ENCODE measurements at regions not wholly inside any gene's neighbourhood (a gene's known extent, or its start where the extent isn't known, plus 50 kb on each side); places are given as distances from the start of the nearest gene placed in this dataset.
"Not testable (repeated sequence)": the region's sequence is repeated elsewhere in the genome, so short reads cannot be mapped to it uniquely, and the experiment has no call there.

DNA sequence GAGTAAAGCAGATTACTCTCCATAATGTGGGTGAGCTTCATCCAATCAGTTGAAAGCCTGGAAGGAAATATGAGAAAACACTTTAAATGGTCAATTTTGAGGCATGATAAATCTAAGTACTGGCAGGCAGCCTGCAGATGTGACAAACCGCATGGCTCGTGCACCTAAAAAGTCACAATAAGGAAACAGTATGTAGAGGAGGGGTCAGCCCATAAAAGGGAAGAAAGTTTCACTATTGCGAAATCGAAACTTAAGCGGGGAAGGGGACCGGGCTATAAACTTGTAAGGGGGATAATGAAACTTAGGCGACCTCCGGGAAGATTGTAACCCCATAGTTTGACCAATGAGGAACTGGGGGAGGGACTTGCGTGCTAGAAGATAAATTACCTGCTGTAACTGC, 109.8 kb downstream of the PLPPR4 start (continued):
- TF ChIP-seq, protein P1, sequence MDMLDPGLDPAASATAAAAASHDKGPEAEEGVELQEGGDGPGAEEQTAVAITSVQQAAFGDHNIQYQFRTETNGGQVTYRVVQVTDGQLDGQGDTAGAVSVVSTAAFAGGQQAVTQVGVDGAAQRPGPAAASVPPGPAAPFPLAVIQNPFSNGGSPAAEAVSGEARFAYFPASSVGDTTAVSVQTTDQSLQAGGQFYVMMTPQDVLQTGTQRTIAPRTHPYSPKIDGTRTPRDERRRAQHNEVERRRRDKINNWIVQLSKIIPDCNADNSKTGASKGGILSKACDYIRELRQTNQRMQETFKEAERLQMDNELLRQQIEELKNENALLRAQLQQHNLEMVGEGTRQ (IDR thresholded peaks at IDR 0.05; ENCODE audit: low read depth, low read length) = no peak
- TF ChIP-seq, protein P1 (CRISPR knock-in tag; IDR thresholded peaks at IDR 0.05; ENCODE audit: borderline replicate concordance) = no peak
- no peak for TF ChIP-seq MZF1 (CRISPR knock-in tag; IDR thresholded peaks at IDR 0.05; ENCODE audit: borderline replicate concordance)
- TF ChIP-seq TOPORS (CRISPR knock-in tag; IDR thresholded peaks at IDR 0.05) = no peak

DNA sequence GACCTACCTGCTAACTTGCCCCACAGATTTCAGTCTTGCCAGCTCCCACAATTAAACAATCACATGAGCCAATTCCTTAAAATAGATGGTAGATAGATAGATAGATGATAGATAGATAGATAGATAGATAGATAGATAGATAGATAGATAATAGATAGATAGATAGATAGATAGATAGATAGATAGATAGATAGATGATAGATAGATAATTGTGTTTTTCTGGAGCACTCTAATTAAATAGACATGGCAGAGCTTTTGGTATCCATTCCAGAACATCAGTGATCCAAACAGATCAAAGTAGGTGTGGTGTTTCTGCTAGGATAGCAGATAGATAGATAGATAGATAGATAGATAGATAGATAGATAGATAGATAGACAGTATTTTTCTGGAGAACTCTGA, 110.4 kb downstream of the PLPPR4 start:
- H3K4me1 ChIP-seq (ENCODE audit: insufficient read depth, low read length); BruUV-seq (replicated peaks); DNase-seq (ENCODE audit: low spot score); H3K9ac ChIP-seq (ENCODE audit: insufficient read depth, low read depth, low read length); H3K79me2 ChIP-seq (ENCODE audit: insufficient read depth, low read length); in situ Hi-C loops (cut with HindIII; ENCODE audit: extremely low pct_ligation_motif_present, low pct_unique_long_range_greater_than_20kb); CTCF ChIA-PET (ENCODE audit: low intra/inter-chr PET ratio, low total read pairs); H3K27ac ChIP-seq (ENCODE audit: extremely low read length, insufficient read depth, low read length); POLR2A ChIA-PET; H4K20me1 ChIP-seq (ENCODE audit: insufficient read depth, low read length); H3K27me3 ChIP-seq (ENCODE audit: control insufficient read depth in 1 of 2, insufficient read depth in 2 of 2, low read length in 2 of 2); H2AFZ ChIP-seq (ENCODE audit: low read length); FAIRE-seq; H3K36me3 ChIP-seq (replicated peaks in 1 of 2; ENCODE audit: control insufficient read depth in 1 of 2, insufficient read depth in 2 of 2, low read length in 2 of 2); intact Hi-C loops (cut with micrococcal nuclease; ENCODE audit: unreplicated experiment); H3K4me2 ChIP-seq (ENCODE audit: low read depth, low read length); ATAC-seq; H3K4me3 ChIP-seq (replicated peaks in 1 of 3; ENCODE audit: insufficient read depth in 1 of 3, low read depth in 2 of 3, low read length in 3 of 3); H3K9me3 ChIP-seq (ENCODE audit: low read length): not testable (repeated sequence)

DNA sequence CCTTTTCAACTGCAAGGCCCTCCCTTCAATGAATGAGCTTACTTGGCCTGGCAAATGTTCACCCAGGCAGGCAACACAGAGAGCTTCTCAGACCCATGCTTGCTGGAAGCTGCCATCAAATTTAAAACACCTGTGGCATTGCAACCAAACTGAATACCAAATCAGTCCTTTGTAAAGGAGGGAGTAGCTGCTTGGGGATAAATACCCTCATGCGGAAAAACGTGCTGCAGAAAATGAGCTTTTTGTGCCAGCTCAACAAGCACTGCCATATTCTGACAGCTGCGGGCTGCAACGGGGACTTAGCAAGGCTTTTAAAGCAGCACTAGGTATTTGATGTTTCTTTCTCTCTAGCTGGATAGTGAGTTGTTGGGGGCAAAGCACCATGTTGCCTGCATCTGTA, 119.7 kb downstream of the PLPPR4 start:
- ChIA-PET POLR2A (no interaction called here), CTCF (ENCODE audit: low intra/inter-chr PET ratio, low total read pairs) (no interaction called here)
- DNase-seq (ENCODE audit: low spot score) (no peak), ATAC-seq (no peak), FAIRE-seq (no peak)
- Histone ChIP-seq H3K9me3 (ENCODE audit: low read length) (no peaks in the 10 kb centered on the region), H4K20me1 (ENCODE audit: insufficient read depth, low read length) (no peaks in the 10 kb centered on the region), H3K4me2 (ENCODE audit: low read depth, low read length) (no peak overlapping the region), H3K9ac (ENCODE audit: insufficient read depth, low read depth, low read length) (no peak overlapping the region), H2AFZ (ENCODE audit: low read length) (no peak overlapping the region), H3K27me3 (ENCODE audit: control insufficient read depth in 1 of 2, insufficient read depth in 2 of 2, low read length in 2 of 2) (no peaks in the 10 kb centered on the region), H3K36me3 (replicated peaks in 1 of 2; ENCODE audit: control insufficient read depth in 1 of 2, insufficient read depth in 2 of 2, low read length in 2 of 2) (no peaks in the 10 kb centered on the region), H3K79me2 (ENCODE audit: insufficient read depth, low read length) (no peaks in the 10 kb centered on the region), H3K27ac (ENCODE audit: extremely low read length, insufficient read depth, low read length) (no peak overlapping the region), H3K4me1 (ENCODE audit: insufficient read depth, low read length) (no peaks in the 10 kb centered on the region), H3K4me3 (replicated peaks in 1 of 3; ENCODE audit: insufficient read depth in 1 of 3, low read depth in 2 of 3, low read length in 3 of 3) (no peak overlapping the region)
- WGBS (ENCODE audit: low lambda C conversion rate) = 64% methylated on average over 4 of the region's 4 CpGs
- intact Hi-C loops (cut with micrococcal nuclease; ENCODE audit: unreplicated experiment) = no loop called here
- in situ Hi-C loops (cut with HindIII; ENCODE audit: extremely low pct_ligation_motif_present, low pct_unique_long_range_greater_than_20kb) = no loop called here
- no peak for TF ChIP-seq ETV6 (CRISPR knock-in tag; conservative IDR thresholded peaks at IDR 0.05)
- TF ChIP-seq, protein P2, sequence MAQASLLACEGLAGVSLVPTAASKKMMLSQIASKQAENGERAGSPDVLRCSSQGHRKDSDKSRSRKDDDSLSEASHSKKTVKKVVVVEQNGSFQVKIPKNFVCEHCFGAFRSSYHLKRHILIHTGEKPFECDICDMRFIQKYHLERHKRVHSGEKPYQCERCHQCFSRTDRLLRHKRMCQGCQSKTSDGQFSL (CRISPR knock-in tag; IDR thresholded peaks at IDR 0.05) = no peak
- BruUV-seq (replicated peaks) = no TSS peak
